IMR-90 (cell line): ENCODE measurements at regions not wholly inside any gene's neighbourhood (a gene's known extent, or its start where the extent isn't known, plus 50 kb on each side); places are given as distances from the start of the nearest gene placed in this dataset.

ENCODE experiments used
- BHLHE40 ChIP-seq: fragments of 150-350 bp; IDR thresholded peaks from 2 replicates; pipeline ENCODE4 v1.6.1; 2016; ENCODE audit warnings: mild to moderate bottlenecking, low read depth, low read length
- CEBPB ChIP-seq: IDR thresholded peaks from 2 replicates; pipeline ENCODE4 v1.6.1; 2012; ENCODE audit warnings: low read depth, low read length, improper control_type of control experiment
- CTCF ChIP-seq: conservative IDR thresholded peaks from 2 replicates; pipeline ENCODE4 v1.5.1; 2012; ENCODE audit warnings: mild to moderate bottlenecking, low read depth, low read length, improper control_type of control experiment
- FOS ChIP-seq: fragments of 150-350 bp; IDR thresholded peaks from 2 replicates; pipeline ENCODE4 v1.6.1; 2016; ENCODE audit warnings: low read depth, low read length
- MAZ ChIP-seq: IDR thresholded peaks from 2 replicates; pipeline ENCODE4 v1.6.1; 2012; ENCODE audit warnings: low read depth, mild to moderate bottlenecking, low read length, improper control_type of control experiment, moderate library complexity, borderline replicate concordance
- MXI1 ChIP-seq: IDR thresholded peaks from 2 replicates; pipeline ENCODE4 v1.6.1; 2012; ENCODE audit warnings: low read depth, mild to moderate bottlenecking, low read length, moderate library complexity, borderline replicate concordance
- NFE2L2 ChIP-seq: fragments of 150-350 bp; IDR thresholded peaks from 2 replicates; pipeline ENCODE4 v1.6.1; 2016; ENCODE audit warnings: low read depth, mild to moderate bottlenecking, low read length
- POLR2A ChIP-seq: IDR thresholded peaks from 2 replicates; pipeline ENCODE4 v1.6.1; 2012; ENCODE audit warnings: mild to moderate bottlenecking, low read depth, low read length
- RAD21 ChIP-seq: IDR thresholded peaks from 2 replicates; pipeline ENCODE4 v1.6.1; 2012; ENCODE audit warnings: low read length, improper control_type of control experiment
- RCOR1 ChIP-seq: IDR thresholded peaks from 2 replicates; pipeline ENCODE4 v1.6.1; 2012; ENCODE audit warnings: mild to moderate bottlenecking, low read length, improper control_type of control experiment; ENCODE audit not compliant: insufficient replicate concordance
- SMC3 ChIP-seq: fragments of 150-350 bp; IDR thresholded peaks from 2 replicates; pipeline ENCODE4 v1.6.1; 2016; ENCODE audit warnings: low read depth, mild to moderate bottlenecking, antibody characterized with exemption, low read length, moderate library complexity

DNA sequence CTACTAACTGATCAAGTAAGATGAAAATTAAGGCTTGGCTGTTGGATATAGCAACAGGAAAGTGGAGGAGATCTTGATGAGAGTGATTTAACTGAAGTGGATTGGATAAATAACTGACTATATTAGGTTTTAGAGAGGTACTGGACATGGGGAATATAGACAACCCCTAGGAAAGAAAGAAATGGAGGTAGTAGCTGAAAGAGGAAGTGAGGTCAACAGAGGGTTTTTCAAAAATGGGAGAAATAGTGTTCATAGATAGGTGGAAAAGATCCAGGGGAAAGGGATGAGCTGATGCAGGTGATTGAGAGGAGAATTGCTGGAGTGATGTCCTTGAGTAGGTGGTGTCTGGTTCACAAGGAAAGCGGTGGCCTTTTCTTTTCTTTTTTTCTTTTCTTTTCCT, 69.9 kb upstream of the PSME4 start:
- no peak for TF ChIP-seq CTCF
- TF ChIP-seq MXI1, result no peak
- no peak for TF ChIP-seq POLR2A
- TF ChIP-seq SMC3, result no peak
- TF ChIP-seq MAZ, result no peak
- TF ChIP-seq BHLHE40, result no peak
- no peak for TF ChIP-seq RAD21
- TF ChIP-seq RCOR1, result no peak
- TF ChIP-seq CEBPB, result no peak
- no peak for TF ChIP-seq NFE2L2
- TF ChIP-seq FOS, result no peak
